OCI-LY3 (cell line): ENCODE measurements at regions not wholly inside any gene's neighbourhood (a gene's known extent, or its start where the extent isn't known, plus 50 kb on each side); places are given as distances from the start of the nearest gene placed in this dataset.

Source experiments
- CTCF ChIP-seq: fragments of 200-600, 300-600 bp; sonication (generic); IDR thresholded peaks from 2 replicates; pipeline ENCODE4 v1.5.1; 2014; ENCODE audit warnings: antibody characterized with exemption, low read length, low read depth
- EZH2phosphoT487 ChIP-seq: fragments of 200-600 bp; shearing (Covaris generic); IDR thresholded peaks from 2 replicates; pipeline ENCODE4 v1.6.1; 2018; ENCODE audit warnings: antibody characterized with exemption, mixed run types, low read depth

GRCh38 chr6:18720075-18720474, 332.9 kb downstream of the RNF144B start:
- no peak for TF ChIP-seq CTCF
- no peak for TF ChIP-seq EZH2phosphoT487
